ENCODE measurements at regions not wholly inside any gene's neighbourhood (a gene's known extent, or its start where the extent isn't known, plus 50 kb on each side); places are given as distances from the start of the nearest gene placed in this dataset.

DNA sequence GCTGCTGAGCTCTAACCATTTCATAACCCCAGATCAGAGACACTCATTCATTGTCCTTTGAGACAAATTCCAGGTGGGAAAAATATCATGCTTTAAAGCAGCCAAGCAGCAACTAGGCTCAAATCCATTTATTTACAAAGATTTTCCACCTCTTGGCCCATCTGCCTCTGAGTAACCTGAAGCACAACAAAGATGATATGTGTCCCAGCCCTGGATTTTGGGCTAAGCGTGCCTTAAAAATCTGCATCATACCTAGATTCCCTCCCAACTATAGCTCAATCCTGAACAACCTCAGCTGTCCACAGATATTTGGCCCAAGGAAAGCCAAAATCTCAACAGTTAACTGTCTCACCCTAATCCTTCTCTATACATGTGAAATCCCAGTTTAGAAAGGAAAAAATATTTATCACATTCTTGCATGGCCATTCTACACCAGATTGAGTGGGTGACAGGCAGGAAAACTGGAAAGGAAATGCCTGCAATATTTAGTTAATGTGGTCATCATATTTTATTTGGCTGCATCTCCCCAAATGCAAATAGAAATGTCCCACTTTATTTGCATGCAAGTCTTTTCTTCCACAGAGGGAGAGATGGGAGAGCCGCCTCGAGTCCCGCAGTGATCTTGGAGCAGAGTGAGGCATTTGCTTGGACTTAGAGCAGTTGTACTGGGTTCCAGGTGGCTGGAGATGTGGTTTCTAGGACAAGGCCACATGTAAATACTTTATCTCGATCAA lies 146.4 kb upstream of the EOLA2 start:
- intact Hi-C loops (cut with DNase I) = no loop called here
- peak in 4 of 8 donors; percentile 30 to 72 (median 51) for ATAC-seq
- H3K9me3 ChIP-seq = no peaks in the 10 kb centered on the region
- no peak for DNase-seq
- WGBS, 2 donors = 41 to 80% methylated on average over 5 of the region's 5 CpGs
- peaks cover 0 to 25% (median 4%) of the 10 kb centered on the region in 9 donors for H3K4me1 ChIP-seq
- H3K27me3 ChIP-seq = no peaks in the 10 kb centered on the region
- TF ChIP-seq, protein P1, sequence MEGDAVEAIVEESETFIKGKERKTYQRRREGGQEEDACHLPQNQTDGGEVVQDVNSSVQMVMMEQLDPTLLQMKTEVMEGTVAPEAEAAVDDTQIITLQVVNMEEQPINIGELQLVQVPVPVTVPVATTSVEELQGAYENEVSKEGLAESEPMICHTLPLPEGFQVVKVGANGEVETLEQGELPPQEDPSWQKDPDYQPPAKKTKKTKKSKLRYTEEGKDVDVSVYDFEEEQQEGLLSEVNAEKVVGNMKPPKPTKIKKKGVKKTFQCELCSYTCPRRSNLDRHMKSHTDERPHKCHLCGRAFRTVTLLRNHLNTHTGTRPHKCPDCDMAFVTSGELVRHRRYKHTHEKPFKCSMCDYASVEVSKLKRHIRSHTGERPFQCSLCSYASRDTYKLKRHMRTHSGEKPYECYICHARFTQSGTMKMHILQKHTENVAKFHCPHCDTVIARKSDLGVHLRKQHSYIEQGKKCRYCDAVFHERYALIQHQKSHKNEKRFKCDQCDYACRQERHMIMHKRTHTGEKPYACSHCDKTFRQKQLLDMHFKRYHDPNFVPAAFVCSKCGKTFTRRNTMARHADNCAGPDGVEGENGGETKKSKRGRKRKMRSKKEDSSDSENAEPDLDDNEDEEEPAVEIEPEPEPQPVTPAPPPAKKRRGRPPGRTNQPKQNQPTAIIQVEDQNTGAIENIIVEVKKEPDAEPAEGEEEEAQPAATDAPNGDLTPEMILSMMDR (IDR thresholded peaks at IDR 0.05) = no peak
- no peak overlapping the region for H3K4me3 ChIP-seq
- no peaks in the 10 kb centered on the region for H3K36me3 ChIP-seq
- peak overlapping the region in 4 of 10 donors; percentile 5 to 62 (median 14) for H3K27ac ChIP-seq

DNA sequence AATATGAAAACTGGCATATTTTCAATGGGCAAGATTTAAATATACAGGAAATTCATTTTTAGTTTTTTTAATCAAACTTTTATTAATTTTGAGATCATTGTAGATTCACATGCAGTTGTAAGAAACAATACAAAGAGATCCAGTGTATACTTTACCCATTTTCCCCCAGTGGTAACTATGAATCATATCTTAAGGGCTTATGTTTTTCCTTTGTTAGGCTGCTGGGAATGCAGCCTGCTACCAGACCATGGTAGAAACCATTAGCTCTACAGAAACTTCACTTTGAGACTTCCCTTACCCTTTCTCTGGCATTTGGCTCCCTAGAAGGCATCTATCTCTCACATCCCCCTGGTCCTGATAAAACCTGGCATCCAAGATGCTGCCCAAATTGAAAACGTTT lies 147.6 kb upstream of the EOLA2 start:
- Histone ChIP-seq H3K9me3 (no peaks in the 10 kb centered on the region), H3K27me3 (no peaks in the 10 kb centered on the region), H3K27ac (no peak overlapping the region), H3K4me1 (peaks cover 0 to 25% (median 4%) of the 10 kb centered on the region in 9 donors), H3K4me3 (no peak overlapping the region), H3K36me3 (no peaks in the 10 kb centered on the region)
- ATAC-seq = no peak
- DNase-seq = no peak
- TF ChIP-seq, protein P1 (IDR thresholded peaks at IDR 0.05) = no peak
- intact Hi-C loops (cut with DNase I) = no loop called here
- WGBS, 2 donors = 28 to 36% methylated on average over 1 of the region's 1 CpG

DNA sequence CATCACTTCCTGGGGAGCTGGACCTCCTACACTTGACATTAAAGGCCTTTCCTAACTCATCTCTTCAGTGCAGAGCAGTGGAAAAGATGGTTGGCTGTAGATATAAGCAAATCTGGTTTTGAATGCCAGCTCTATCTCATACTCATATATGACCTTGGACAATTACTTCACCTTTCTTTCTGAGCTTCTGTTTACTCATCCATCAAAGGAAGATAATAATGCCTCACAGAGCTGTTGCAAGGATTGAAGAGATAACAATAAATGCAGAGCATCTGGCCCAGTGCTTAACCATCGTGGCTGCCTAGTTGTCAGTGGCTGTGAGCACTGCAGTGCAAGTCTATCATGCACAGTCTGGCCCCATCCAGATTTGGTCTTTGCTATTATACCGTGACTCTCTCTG lies 148.1 kb upstream of the EOLA2 start:
- TF ChIP-seq, protein P1 (IDR thresholded peaks at IDR 0.05) = no peak
- H3K4me3 ChIP-seq = no peak overlapping the region
- ATAC-seq = no peak
- 68 to 84% methylated on average over 2 of the region's 2 CpGs for WGBS, 2 donors
- H3K36me3 ChIP-seq = no peaks in the 10 kb centered on the region
- no peak overlapping the region for H3K27ac ChIP-seq
- no peaks in the 10 kb centered on the region for H3K27me3 ChIP-seq
- no peaks in the 10 kb centered on the region for H3K9me3 ChIP-seq
- intact Hi-C loops (cut with DNase I) = no loop called here
- H3K4me1 ChIP-seq = peaks cover 0 to 25% (median 4%) of the 10 kb centered on the region in 9 donors
- no peak for DNase-seq

DNA sequence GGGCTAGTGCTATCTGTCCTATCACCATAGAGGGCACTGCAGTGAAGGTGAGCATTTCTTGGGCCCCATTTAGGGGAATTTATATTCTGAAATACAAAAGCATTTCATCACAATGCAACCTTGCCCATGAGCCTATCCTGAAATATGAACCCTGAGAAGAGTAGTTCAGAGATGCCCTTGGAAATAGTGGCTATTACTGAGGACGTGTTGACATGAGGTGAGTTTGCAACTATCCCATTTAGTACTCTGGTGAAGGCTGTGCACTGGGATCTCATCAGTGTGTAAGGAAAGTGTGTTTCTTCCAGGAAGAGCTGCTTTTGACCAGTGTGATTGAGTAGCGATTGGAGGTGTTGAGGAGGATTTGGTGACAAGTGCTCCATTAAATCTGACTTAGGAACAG lies 149.3 kb upstream of the EOLA2 start:
- Histone ChIP-seq H3K4me3 (no peak overlapping the region), H3K27ac (no peak overlapping the region), H3K9me3 (no peaks in the 10 kb centered on the region), H3K27me3 (no peaks in the 10 kb centered on the region), H3K4me1 (peaks cover 0 to 25% (median 4%) of the 10 kb centered on the region in 9 donors), H3K36me3 (no peaks in the 10 kb centered on the region)
- intact Hi-C loops (cut with DNase I) = no loop called here
- WGBS, 2 donors = 93 to 95% methylated on average over 2 of the region's 2 CpGs
- TF ChIP-seq, protein P1 (IDR thresholded peaks at IDR 0.05) = no peak
- ATAC-seq (no peak), DNase-seq (no peak)

Data from heart right ventricle (tissue), 16 donors.